GM19238 (cell line): ENCODE measurements at regions not wholly inside any gene's neighbourhood (a gene's known extent, or its start where the extent isn't known, plus 50 kb on each side); places are given as distances from the start of the nearest gene placed in this dataset.
"Not testable (repeated sequence)": the region's sequence is repeated elsewhere in the genome, so short reads cannot be mapped to it uniquely, and the experiment has no call there.

ENCODE experiments used
- DNase-seq: peaks from one replicate; pipeline ENCODE4 v3.0.0; 2011; ENCODE audit warnings: low spot score; ENCODE audit not compliant: insufficient read length

DNA sequence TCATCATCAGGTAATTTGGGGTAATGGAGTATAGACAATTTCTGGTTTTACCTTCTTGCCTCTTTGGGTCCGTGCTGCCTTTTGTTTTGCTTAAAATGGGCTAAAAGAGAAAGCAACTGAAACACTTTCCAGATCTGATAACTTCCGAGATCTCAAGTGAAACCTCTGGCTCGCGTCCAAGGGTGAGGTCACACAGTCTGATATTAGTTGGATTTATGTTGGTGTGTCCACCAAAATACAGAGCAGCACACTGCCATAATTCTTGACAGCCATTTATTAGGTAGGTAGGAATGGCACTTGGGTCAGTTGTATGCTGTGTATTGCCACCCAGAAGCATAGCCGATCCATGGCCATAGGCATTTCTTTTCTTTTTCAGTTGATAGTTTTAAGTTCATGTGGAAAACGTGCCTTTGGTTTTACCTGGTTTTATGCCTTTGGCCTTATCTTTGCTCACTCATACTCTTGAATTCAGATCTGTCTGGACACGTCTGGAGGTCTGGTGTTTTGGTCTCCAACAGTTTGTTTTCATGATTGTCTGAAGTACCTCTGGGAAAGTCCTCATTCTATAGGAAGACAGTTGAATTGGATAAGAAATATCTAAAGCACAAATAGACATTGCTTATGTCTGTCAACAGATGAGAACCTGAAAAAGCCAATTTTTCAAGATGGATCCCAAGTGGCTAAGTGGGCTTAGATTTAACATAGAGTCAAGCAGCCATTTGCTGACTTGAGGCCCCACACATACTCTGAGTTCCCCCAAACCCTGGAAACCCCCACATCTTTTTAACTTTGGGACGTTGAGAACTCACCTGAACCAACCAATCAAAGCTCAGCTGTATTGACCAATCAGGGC is 320.8 kb downstream of the SOX4 start:
- DNase-seq, result no peak

DNA sequence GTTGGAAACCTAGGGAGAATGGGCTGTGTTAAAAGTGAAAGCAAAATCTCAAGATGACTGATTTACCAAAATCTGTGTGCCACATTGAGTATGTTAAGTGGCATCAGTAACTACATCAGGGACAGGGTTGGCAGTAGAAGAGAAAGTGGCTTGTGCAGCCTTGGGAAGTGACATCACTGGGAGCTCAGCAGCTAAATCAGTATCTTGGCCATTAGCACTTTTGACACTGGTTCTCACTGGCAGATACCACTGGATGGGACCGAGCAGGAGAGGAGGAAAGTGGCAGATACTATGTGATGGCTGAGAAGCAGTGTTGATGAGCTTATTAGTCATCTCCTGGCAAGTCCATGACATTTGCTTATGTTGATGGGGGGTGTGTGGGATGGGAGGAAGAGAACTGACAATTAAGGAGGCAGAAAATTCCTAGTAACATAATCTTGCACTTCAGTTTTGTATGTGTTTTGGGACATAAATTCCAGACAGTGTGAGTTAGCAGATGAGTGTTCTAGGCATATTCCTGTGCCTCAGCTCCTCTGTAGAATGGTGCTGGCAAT is 322.2 kb downstream of the SOX4 start:
- no peak for DNase-seq

DNA sequence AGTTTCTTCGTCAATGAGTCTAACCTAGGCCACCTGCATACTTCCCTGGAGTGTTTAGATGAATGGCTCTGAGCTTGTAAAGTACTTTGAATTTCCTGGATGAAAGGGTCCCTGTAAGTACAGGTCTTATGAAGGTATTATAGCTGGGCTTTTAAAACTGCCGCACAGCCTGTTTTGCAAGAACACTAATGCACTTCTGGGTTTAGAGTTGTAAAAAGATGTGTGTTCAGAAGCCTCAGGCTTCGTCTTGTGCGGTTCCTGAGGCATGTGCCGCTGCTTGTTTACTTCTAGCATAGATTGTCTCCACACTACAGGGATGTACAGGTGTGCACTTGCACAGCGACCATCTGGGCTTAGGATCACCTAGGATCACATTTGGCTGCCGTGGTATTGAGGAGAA is 324.5 kb downstream of the SOX4 start:
- no peak for DNase-seq

DNA sequence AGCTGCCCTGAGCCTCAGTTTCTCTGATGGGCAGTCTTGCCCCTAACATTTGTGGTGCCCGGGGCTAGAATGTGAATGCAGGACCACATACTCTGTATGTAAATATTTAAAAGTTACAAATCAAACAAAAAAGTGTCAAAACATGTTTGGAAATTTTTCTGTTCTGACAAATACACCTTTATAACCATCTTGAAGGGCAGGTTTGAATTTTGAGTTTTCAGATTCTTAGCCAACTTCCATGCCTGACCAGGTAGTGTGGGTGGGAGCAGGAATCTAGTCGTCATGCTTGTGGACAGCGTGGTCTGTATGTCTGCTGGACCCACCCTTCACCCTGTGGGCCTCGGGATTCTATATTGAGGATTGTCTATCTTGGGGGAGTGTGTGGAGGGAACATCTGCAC is 325.1 kb downstream of the SOX4 start:
- no peak for DNase-seq

DNA sequence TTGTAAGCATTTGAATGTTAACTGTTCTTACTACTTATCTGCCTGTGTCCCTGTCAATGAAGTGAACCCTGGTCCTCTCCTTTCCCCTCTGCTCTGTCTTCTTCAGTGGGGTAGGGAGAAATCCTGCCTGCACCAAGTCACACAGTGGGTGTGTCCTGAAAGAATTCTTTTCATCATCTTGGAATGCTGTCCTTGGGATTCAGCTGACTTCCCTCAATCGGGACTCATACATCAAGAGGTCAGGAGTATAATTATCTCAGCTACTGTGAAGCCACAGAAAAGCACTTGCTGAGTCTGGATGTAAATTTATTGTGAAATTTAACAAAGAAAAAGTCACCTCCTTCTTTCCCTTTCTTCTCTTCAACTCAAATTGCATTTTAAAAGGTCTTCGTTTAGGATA is 328.5 kb downstream of the SOX4 start:
- no peak for DNase-seq

DNA sequence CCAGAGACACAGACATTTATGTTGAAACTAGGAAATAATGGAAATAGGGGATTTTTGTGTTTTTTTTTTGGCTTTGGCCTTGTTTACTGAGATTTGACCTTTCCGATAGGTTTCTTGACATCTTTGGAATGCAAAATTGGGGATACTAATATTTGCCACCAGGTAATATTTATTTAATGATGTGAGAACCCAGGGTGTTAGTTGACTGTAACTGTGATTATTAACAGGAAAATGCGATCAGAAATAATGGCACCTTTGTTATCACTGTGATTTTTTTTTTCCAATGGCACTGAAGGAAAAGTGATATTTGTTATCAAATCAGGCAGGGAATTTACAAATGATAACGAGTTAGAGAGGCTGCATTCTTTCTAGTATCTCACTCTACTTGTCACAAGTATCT is 330.5 kb downstream of the SOX4 start:
- no peak for DNase-seq

DNA sequence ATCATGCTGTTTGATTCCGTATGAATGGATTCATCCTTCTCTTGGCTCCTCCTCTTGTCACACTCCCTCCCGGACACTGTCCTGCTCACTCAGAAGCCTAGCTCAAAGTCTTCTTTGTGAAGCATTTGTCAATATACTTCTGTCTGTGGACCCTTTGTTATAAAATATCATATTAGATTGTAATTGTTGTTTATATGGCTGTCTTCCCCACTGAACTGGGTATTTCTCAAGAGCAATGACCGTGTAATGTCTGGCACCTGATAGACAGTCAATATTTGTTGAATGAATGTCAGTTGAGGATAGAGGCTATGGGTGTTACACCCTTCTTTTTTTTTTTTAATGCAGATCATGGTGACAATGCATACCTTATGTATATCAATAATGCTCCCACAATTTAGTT is 335.3 kb downstream of the SOX4 start:
- no peak for DNase-seq

DNA sequence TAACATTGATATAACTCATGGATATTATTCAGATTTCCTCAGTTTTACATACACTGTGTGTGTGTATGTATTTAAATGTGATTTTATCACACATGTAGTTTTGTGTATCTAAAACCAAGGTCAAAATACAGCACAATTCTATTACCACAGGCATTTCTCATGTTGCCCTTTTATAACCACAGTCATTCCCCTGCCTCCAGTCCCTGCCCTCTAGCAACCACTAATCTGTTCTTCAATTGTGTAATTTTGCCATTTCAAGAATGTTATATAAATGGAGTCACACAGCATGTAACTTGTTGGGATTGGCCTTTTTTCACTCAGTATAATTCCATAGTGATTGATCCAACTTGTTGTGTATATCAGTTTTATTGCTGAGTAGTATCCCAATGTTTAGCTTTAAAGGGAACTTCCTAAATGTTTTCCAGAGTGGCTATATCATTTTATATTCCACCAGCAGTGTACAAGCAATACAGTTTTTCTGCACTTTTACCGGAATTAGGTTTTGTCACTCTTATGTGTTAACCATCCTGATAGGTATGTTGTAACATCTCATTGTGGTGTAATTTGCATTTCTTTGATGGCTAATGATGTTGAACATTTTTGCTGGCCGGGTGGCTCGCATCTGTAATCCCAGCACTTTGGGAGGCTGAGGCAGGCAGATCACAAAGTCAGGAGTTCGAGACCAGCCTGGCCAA is 338.2 kb downstream of the SOX4 start:
- DNase-seq, result no peak

DNA sequence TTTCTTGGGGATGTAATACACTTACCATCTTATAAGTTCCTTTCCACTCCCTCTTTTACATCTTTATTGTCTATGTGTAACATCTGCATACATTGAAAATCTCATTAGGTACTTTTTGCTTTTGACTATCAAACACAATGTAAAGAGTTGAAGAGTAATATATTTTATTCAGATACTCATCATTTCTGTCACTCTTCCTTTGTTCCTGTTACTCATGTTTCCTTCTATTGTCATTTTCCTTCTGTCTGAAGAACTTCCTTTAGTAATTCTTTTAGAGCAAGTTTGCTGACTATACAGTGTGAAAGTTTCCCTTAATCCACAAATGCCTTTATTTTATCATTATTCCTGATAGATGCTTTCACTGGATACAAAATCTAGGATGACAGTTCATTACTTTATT is 339.8 kb downstream of the SOX4 start:
- no peak for DNase-seq

DNA sequence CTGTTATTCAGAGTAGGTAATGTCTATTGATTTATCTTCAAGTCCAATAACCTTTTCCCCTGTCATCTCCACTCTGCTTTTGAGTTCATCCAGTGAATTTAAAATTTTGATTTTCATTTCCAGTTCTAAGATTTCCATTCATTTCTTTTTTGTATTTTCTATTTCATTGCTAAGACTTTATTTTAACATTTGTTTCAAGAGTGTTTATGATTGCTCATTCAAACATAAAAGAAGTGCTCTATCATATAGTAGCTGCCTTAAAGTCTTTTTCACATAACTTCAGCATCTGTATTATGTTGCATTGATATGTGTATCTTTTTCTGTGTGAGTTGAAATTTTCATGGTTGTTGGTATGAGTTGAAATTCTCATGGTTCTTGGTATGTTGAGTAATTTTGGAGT is 341.6 kb downstream of the SOX4 start:
- DNase-seq, result no peak

DNA sequence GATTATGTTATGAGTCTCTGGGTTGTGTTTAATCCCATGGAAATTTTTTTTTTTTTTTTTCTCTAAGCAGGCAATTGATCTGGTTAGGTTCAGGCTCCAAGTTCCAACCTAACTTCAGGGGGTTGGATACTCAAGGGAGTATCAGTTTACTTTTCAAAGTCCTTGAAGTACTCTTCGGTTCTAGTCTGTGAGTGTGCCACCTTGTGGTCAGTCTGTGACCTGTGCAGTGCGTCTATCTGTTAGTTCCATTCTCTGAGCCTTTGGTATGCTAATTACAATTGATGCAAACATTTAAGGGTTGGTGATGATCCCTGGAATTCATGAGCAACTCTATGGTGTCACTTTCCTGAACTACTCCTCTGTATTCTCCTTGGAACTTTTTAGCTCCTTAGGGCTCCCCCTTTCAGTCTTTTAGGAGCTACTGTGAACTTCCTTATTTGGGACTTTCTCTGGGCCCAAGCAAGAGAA is 342.0 kb downstream of the SOX4 start:
- no peak for DNase-seq

DNA sequence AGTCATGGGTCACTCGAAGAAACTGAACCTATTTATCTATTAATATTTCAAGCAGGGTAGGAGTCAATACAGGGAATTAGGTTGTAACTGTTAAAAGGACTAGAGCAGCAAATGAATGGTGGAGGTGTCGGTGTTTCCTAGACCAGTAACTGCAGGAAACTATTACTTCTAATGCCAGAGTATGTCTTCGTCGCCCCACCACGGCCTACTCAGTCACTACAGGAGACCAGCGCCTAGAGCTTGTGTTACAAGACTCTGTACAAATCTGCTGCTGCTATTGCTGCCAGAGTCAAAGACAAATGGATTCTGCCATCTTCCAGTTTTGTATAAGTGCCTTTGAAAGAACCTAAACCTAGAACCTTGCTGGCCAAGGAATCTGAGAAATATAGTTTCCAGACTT is 343.9 kb downstream of the SOX4 start:
- DNase-seq, result no peak

DNA sequence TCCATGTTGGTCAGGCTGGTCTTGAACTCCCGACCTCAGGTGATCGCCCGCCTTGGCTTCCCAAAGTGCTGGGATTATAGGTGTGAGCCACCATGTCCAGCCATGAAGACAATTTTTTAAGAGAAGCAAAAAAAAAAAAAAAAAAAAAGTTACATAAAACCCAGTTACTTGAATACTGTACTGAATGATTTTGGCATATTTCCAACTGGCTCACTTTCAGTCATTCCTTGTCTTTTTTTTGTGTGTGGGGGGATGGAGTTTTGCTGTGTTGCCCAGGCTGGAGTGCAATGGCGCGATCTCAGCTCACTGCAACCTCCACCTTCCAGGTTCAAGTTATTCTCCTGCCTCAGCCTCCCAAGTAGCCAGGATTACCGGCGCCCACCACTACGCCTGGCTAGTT is 345.5 kb downstream of the SOX4 start:
- DNase-seq, result not testable (repeated sequence)

DNA sequence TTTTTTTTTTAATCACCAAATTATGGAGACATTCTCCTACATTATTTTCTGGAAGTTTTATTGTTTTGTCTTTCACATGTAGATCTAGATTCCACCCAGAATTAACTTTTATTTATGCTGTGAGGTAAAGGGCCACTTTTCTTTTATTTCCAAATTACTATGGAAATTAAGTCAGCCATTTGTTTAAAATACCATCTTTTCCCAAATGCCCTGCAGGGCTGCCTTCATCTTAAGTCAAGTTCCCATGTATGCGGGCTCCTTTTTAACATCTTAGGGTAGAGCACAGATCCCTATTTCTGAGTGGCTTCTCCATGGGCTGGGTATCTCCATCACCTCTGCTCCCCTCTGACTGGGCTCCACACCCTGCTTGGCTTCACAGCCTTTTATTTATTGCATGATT is 348.4 kb downstream of the SOX4 start:
- no peak for DNase-seq

DNA sequence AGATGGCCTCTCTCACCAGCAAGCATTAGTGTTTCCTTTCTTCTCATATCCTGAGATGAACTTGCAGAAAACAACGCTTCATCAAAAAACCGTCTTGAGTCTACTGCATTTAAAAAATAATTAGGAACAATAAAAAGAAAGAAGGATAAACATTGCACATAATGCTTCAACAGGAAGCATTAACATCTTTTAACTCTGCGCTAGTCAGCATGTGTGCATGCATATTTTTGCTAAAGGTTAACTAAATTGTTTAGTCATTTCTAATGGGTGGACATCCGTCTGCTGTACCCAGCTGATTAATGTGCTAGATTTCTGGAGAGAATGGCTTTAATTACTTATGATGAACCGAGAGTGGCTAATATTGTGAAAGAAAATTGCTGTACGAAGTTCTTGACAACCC is 349.3 kb downstream of the SOX4 start:
- no peak for DNase-seq

DNA sequence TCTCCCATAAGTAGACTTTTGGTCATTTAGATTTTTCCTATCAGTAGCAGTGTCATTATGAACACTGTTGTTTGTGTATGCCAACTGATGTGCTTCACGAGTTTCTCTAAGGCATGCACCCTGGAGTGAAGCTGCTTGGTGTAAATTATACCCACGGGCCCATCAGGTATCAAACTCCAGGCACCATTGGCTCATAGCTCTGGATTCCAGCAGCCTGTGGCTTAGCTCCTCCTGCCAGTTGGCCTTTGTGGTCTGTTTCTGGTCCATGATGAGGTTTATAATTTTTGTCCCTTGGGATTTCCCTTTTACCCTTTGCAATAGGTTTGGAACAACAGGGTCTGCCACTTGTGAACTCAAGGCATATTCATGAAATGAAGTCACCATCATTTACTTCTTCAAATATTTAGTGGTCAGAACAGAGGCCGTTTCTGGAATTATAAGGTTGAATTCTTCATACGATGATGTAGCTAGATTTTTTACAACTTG is 350.5 kb downstream of the PRL start:
- DNase-seq, result no peak

DNA sequence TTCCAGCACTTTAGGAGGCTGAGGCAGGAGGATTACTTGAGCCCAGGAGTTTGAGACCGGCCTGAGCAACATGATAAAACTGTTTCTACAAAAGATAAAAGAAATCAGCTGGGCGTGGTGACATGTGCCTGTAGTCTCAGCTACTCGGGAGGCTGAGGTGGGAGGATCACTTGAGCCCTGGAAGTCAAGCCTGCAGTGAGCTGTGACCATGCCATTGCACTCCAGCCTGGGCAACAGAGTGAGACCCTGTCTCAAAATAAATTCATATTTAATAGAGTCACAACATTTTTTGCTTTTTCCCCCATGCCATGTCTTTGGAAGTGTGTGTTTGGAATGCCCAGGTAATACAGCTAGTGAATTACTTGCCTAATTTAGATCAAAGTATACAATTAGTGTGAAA is 349.6 kb downstream of the PRL start:
- not testable (repeated sequence) for DNase-seq

DNA sequence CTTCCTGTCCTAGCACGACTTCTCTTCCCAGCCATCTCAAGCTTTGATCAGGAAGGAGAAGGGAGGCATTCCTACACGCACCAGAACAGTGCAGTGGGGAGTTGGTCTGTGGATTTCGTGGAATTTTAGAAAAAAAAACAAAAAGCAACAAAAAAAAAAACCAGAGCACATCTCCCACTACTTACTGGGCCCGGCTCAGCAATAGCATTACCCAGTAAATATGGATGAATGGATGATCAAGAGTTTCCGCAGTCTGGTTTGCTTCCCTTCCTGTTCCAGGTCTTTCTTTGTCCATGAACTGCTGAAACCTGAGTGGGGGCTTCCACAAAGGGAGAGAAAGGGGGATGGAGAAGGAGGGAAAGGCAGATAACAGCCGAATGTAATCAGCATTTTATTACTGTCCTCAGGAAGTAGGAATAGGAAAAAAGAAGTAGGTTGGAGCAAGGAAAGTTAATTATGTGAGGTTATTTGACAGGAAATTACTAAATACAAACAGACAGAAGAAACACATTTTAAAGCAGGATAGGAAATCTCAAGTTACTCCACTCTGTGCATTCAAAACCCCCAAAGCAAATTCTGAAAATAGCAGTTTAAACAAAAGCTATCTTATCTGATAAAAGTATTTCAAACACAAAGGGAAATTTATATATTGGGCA is 349.0 kb downstream of the PRL start:
- no peak for DNase-seq

DNA sequence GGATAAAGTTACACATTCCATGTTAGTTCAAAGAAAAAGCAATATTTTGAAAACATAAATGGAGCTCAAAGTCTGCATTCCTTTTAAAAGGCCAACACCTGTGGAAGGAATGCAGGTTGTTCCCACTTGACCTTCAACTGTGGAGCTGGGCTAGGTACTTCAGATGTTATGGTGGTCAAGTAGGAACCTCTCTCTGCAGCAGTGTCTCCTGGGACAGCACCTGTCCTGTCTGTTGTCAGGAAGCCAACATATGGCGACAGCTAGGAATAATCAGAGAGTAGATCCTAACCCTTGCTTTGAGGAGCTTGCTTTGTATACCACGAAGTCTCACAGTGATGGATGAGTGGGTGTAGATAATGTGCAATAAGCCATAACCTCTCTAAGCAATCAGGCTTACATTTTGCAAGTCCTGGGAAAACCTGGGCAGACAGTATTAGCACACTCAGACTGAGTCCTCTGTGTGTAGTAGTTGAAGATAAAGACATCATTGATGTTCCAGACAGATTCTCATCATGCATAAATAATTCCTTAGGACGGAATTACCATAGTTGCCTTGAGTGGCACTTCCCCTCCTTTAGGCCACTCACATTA is 347.5 kb downstream of the PRL start:
- no peak for DNase-seq

DNA sequence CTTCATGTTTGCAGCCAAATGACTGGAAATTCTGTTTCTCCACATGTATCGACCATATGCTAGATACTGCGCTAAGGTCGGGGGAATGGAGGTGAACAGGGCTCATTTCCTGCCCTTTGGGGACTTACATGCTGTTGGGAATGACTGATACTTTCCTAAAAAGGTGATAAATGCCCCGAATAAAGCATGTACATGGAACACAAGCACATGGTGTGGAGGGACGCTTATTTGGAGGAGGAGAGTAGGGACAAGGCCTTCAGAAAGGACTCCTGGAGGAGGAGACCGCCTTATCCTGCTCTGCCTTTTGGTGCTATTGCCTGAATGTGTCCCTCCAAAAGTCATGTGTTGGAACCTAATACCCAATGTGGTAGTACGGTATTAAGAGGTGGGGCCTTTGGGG is 344.5 kb downstream of the PRL start:
- no peak for DNase-seq
